ES-I3 (cell line): ENCODE measurements at regions not wholly inside any gene's neighbourhood (a gene's known extent, or its start where the extent isn't known, plus 50 kb on each side); places are given as distances from the start of the nearest gene placed in this dataset.

Source experiments
- H3K36me3 ChIP-seq: 2 replicates; pipeline ENCODE4 v1.6.1; 2013; ENCODE audit warnings: mild to moderate bottlenecking, low read length, control low read depth, moderate library complexity; ENCODE audit not compliant: insufficient read depth
- H3K4me1 ChIP-seq: 2 replicates; pipeline ENCODE4 v1.6.1; 2013; ENCODE audit warnings: mild to moderate bottlenecking, control low read depth, low read length; ENCODE audit not compliant: insufficient read depth
- H3K9ac ChIP-seq: 2 replicates; pipeline ENCODE4 v1.6.1; 2013; ENCODE audit warnings: low read depth, mild to moderate bottlenecking, low read length, moderate library complexity
- H3K9me3 ChIP-seq: 2 replicates; pipeline ENCODE4 v1.6.1; 2013; ENCODE audit warnings: mild to moderate bottlenecking, low read length, moderate library complexity; ENCODE audit not compliant: control insufficient read depth, insufficient read depth

- Histone ChIP-seq H3K9ac (no peak overlapping the region), H3K36me3 (no peaks in the 10 kb centered on the region), H3K9me3 (no peaks in the 10 kb centered on the region), H3K4me1 (peaks cover under 1% of the 10 kb centered on the region; the same call in 1 of the 2 replicates)
Observed at GRCh38 chr2:153077311-153077710, 358.9 kb downstream of the ARL6IP6 start.

- H3K9me3 ChIP-seq: no peaks in the 10 kb centered on the region
- H3K4me1 ChIP-seq: peaks cover 4% of the 10 kb centered on the region; the same call in 1 of the 2 replicates
- H3K36me3 ChIP-seq: no peaks in the 10 kb centered on the region
- H3K9ac ChIP-seq: no peak overlapping the region
Observed at GRCh38 chr2:153074207-153074606, 355.8 kb downstream of the ARL6IP6 start.

GRCh38 chr2:153072813-153073212, 354.4 kb downstream of the ARL6IP6 start:
- Histone ChIP-seq H3K9ac (no peak overlapping the region), H3K9me3 (no peaks in the 10 kb centered on the region), H3K36me3 (no peaks in the 10 kb centered on the region), H3K4me1 (peaks cover 4% of the 10 kb centered on the region; the same call in 1 of the 2 replicates)

GRCh38 chr2:153072077-153072476, 353.7 kb downstream of the ARL6IP6 start:
- H3K4me1 ChIP-seq: peaks cover 4% of the 10 kb centered on the region; the same call in 1 of the 2 replicates
- H3K9ac ChIP-seq: no peak overlapping the region
- H3K9me3 ChIP-seq: no peaks in the 10 kb centered on the region
- no peaks in the 10 kb centered on the region for H3K36me3 ChIP-seq

GRCh38 chr2:153071090-153071489, 352.7 kb downstream of the ARL6IP6 start:
- Histone ChIP-seq H3K4me1 (peaks cover 4% of the 10 kb centered on the region; the same call in 1 of the 2 replicates), H3K9ac (no peak overlapping the region), H3K36me3 (no peaks in the 10 kb centered on the region), H3K9me3 (no peaks in the 10 kb centered on the region)

- peaks cover 4% of the 10 kb centered on the region; the same call in 1 of the 2 replicates for H3K4me1 ChIP-seq
- no peak overlapping the region for H3K9ac ChIP-seq
- H3K36me3 ChIP-seq: no peaks in the 10 kb centered on the region
- no peaks in the 10 kb centered on the region for H3K9me3 ChIP-seq
Observed at GRCh38 chr2:153068915-153069314, 350.5 kb downstream of the ARL6IP6 start.

- H3K9ac ChIP-seq: no peak overlapping the region
- H3K9me3 ChIP-seq: no peaks in the 10 kb centered on the region
- H3K4me1 ChIP-seq: peaks cover 4% of the 10 kb centered on the region; the same call in 1 of the 2 replicates
- H3K36me3 ChIP-seq: no peaks in the 10 kb centered on the region
Observed at GRCh38 chr2:153068052-153068451, 349.6 kb downstream of the ARL6IP6 start.

GRCh38 chr2:153059338-153060052, 341.1 kb downstream of the ARL6IP6 start:
- no peak overlapping the region for H3K9ac ChIP-seq
- H3K4me1 ChIP-seq: peaks cover 30% of the 10 kb centered on the region; the same call in 1 of the 2 replicates
- no peaks in the 10 kb centered on the region for H3K36me3 ChIP-seq
- no peaks in the 10 kb centered on the region for H3K9me3 ChIP-seq

- Histone ChIP-seq H3K9me3 (no peaks in the 10 kb centered on the region), H3K4me1 (peaks cover 30% of the 10 kb centered on the region; the same call in 1 of the 2 replicates), H3K9ac (no peak overlapping the region), H3K36me3 (no peaks in the 10 kb centered on the region)
Observed at GRCh38 chr2:153057743-153058142, 339.3 kb downstream of the ARL6IP6 start.

GRCh38 chr2:153055182-153055581, 336.8 kb downstream of the ARL6IP6 start:
- Histone ChIP-seq H3K4me1 (peaks cover 26% of the 10 kb centered on the region; the same call in 1 of the 2 replicates), H3K36me3 (no peaks in the 10 kb centered on the region), H3K9ac (no peak overlapping the region), H3K9me3 (no peaks in the 10 kb centered on the region)

- Histone ChIP-seq H3K9me3 (no peaks in the 10 kb centered on the region), H3K4me1 (peaks cover 11% of the 10 kb centered on the region; the same call in 1 of the 2 replicates)
Observed at GRCh38 chr2:153052807-153053559, 334.6 kb downstream of the ARL6IP6 start.

GRCh38 chr2:153047220-153047619, 328.8 kb downstream of the ARL6IP6 start:
- Histone ChIP-seq H3K9ac (no peak overlapping the region), H3K4me1 (no peaks in the 10 kb centered on the region), H3K9me3 (no peaks in the 10 kb centered on the region), H3K36me3 (no peaks in the 10 kb centered on the region)

More at GRCh38 chr2:153052807-153053559, 334.6 kb downstream of the ARL6IP6 start:
- Histone ChIP-seq H3K9ac (no peak overlapping the region), H3K36me3 (no peaks in the 10 kb centered on the region)

- Histone ChIP-seq H3K36me3 (no peaks in the 10 kb centered on the region), H3K9ac (no peak overlapping the region), H3K9me3 (no peaks in the 10 kb centered on the region), H3K4me1 (no peaks in the 10 kb centered on the region)
Observed at GRCh38 chr2:153043385-153043784, 325.0 kb downstream of the ARL6IP6 start.

GRCh38 chr2:153028626-153029025, 310.2 kb downstream of the ARL6IP6 start:
- no peak overlapping the region for H3K9ac ChIP-seq
- H3K4me1 ChIP-seq: no peaks in the 10 kb centered on the region
- no peaks in the 10 kb centered on the region for H3K36me3 ChIP-seq
- no peaks in the 10 kb centered on the region for H3K9me3 ChIP-seq

GRCh38 chr2:153027533-153027932, 309.1 kb downstream of the ARL6IP6 start:
- no peaks in the 10 kb centered on the region for H3K9me3 ChIP-seq
- H3K9ac ChIP-seq: no peak overlapping the region
- no peaks in the 10 kb centered on the region for H3K4me1 ChIP-seq
- no peaks in the 10 kb centered on the region for H3K36me3 ChIP-seq
